ENCODE measurements at regions not wholly inside any gene's neighbourhood (a gene's known extent, or its start where the extent isn't known, plus 50 kb on each side); places are given as distances from the start of the nearest gene placed in this dataset.
"Not testable (repeated sequence)": the region's sequence is repeated elsewhere in the genome, so short reads cannot be mapped to it uniquely, and the experiment has no call there.

DNA sequence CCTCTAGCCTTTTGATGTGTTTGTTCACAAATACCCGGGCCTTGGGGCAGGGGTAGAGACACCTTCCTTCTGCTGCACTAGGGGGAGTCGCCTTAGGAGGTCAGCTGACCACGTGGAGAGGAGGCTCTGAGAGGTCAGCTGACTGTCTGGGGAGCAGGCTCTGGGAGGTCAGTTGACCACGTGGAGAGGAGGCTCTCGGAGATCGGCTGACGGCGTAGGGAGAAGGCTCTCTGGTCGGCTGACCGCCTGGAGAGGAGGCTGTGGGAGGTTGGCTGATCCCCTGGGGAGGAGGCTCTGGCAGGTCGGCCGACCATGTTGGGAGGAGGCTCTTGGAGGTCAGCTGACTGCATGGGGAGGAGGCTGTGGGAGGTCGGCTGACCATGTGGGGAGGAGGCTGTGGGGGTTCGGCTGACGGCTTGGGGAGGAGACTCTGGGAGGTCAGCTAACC is 59.6 kb upstream of the LYZL1 start:
- no peak for DNase-seq

DNA sequence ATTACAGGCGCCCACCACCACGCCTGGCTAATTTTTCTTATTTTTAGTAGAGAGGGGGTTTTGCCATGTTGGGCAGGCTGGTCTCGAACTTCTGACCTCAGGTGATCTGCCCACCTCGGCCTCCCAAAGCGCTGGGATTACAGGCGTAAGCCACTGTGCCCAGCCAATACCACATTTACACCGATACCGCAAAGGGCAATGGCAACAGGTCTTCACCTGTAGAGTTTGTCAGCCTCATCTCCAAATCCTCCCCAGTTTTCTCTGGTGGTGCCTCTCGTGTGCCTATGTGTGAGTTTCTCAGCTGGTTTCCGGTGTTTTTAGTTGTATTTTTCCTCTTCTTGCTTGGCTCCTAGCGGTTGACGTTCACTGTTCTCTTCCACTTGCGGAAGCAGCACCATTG is 52.0 kb upstream of the LYZL1 start:
- DNase-seq, result not testable (repeated sequence)

DNA sequence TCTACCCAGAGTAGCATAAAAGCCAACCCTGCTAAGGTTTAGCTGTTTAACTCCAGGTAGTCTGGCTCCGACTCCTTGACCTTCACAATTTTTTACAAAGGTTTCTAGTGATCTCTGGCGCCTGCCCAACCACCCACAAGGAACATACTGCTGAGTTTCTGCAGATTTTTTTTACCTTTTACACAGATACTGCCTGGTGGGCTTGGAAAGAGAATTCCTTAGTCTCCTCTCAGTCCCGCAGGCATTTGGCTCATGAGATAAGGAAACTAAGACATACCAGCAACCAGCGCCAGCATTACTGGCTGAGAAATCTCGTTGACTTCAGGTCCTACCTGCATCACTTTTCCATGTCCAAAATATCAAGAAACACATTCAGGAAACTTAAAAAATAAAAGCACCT is 51.1 kb upstream of the LYZL1 start:
- DNase-seq, result no peak

DNA sequence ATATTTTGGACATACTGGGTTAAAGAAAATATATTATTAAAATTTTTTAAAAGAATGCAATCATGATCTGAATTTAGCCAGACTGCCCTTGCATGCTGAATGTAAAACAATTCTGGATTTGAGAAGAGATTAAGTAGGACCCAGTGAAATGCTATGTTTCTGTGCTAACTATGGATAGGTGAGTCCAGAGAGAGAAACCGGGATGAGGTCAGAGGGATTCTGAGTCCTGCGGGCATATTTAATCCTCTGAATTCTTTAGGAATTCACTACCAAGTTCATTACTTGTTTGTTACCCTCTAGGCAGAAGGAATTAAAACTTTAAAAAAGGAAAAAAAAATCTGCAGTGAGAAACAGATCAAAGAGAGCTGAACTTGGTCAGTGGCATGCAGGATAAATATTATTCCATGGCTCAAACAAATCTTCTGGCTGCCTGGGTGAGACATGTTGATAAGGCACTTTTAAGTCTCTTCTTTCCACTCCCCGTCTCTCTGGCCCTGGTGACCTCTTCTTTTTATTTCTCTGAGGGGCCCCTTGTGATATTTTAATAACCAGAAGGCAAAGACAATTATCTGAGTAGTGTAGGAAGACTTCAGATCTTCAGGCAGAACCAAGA is 50.2 kb upstream of the LYZL1 start:
- no peak for DNase-seq
